NT2/D1 (cell line): ENCODE measurements at regions not wholly inside any gene's neighbourhood (a gene's known extent, or its start where the extent isn't known, plus 50 kb on each side); places are given as distances from the start of the nearest gene placed in this dataset.

ENCODE experiments used
- DNase-seq: peaks from one replicate; pipeline ENCODE4 v3.0.0-alpha.2; 2011; ENCODE audit warnings: low read depth, low spot score
- H3K27me3 ChIP-seq: 2 replicates; pipeline ENCODE4 v1.6.0; 2011; ENCODE audit warnings: mild to moderate bottlenecking; ENCODE audit not compliant: insufficient read length, insufficient read depth
- H3K36me3 ChIP-seq: 2 replicates; pipeline ENCODE4 v1.6.1; 2011; ENCODE audit warnings: mild to moderate bottlenecking, low read length, mixed read lengths; ENCODE audit not compliant: insufficient read depth, insufficient read length
- H3K4me1 ChIP-seq: 2 replicates; pipeline ENCODE4 v1.5.1; 2011; ENCODE audit not compliant: insufficient read depth, insufficient read length
- H3K4me3 ChIP-seq: 2 replicates; pipeline ENCODE4 v1.5.1; 2011; ENCODE audit warnings: low read depth; ENCODE audit not compliant: insufficient read length
- H3K9ac ChIP-seq: 2 replicates; pipeline ENCODE4 v1.6.0; 2011; ENCODE audit warnings: low read depth; ENCODE audit not compliant: insufficient read length
- H3K9me3 ChIP-seq: 2 replicates; pipeline ENCODE4 v1.5.1; 2011; ENCODE audit warnings: mild to moderate bottlenecking, low read length; ENCODE audit not compliant: insufficient read depth
- SUZ12 ChIP-seq: IDR thresholded peaks from 2 replicates; pipeline ENCODE4 v1.6.1; 2011; ENCODE audit not compliant: insufficient read length, insufficient read depth; ENCODE audit errors: extremely low read depth
- YY1 ChIP-seq: IDR thresholded peaks from 2 replicates; pipeline ENCODE4 v1.6.1; 2011; ENCODE audit not compliant: insufficient read length, insufficient read depth
- ZNF274 ChIP-seq: IDR thresholded peaks from 2 replicates; pipeline ENCODE4 v1.6.1; 2011; ENCODE audit warnings: mild to moderate bottlenecking, low read depth, low read length

DNA sequence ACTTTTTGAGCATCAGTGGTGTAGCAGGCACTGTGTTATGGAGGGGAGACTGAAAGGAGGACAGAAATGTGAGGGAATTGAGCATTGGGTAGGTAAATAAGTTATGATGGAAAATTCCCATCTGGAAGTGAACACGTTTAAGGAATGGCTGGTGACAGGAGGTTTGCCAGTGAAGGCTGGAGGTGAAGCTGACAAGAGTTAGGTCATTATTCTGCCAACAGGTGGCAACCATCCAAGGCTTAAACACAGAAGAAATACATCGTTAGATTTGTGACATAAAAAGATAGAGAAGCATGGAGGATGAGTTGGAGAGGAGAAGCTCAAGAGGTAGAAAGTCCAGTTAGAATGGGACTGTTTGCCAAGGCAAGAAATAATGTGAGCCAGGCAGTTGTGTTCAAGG, 455.3 kb upstream of the SGCD start:
- TF ChIP-seq SUZ12 (no peak), YY1 (no peak), ZNF274 (no peak)
- no peaks in the 10 kb centered on the region for H3K9me3 ChIP-seq
- no peak overlapping the region for H3K4me3 ChIP-seq
- H3K9ac ChIP-seq: no peak overlapping the region
- no peak for DNase-seq
- no peaks in the 10 kb centered on the region for H3K36me3 ChIP-seq
- H3K4me1 ChIP-seq: no peaks in the 10 kb centered on the region
- no peaks in the 10 kb centered on the region for H3K27me3 ChIP-seq

DNA sequence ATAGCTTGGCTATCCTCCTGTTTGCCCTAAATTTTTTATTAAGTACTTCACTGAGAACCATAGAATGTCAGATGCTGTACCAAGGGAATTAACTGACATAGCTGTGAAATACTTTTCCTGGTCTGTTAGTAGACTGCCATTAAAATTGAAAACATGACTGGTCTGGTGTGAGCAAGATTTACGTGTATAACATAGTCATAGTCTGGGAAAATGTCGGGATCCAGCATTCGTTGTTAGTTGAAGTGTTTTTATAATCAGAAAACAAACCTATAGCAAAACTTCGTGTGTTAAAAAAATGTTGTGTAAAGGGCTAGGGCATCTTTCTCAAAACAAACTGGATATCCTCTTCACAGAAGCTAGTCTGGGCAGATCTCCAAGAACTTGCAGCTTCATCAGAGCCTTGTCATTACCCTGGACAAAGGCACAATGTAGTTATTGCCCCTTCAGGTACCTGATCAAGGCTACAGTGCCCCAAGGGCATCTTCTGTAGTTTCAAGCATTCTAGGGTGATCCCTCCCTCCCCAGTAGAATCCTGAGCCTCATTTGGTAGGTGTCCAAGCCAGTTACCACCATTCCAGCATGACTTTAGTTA, 454.2 kb upstream of the SGCD start:
- Histone ChIP-seq H3K4me1 (no peaks in the 10 kb centered on the region), H3K36me3 (no peaks in the 10 kb centered on the region), H3K9ac (no peak overlapping the region), H3K4me3 (no peak overlapping the region), H3K9me3 (no peaks in the 10 kb centered on the region), H3K27me3 (no peaks in the 10 kb centered on the region)
- DNase-seq: no peak
- no peak for TF ChIP-seq SUZ12
- TF ChIP-seq YY1: no peak
- TF ChIP-seq ZNF274: no peak

DNA sequence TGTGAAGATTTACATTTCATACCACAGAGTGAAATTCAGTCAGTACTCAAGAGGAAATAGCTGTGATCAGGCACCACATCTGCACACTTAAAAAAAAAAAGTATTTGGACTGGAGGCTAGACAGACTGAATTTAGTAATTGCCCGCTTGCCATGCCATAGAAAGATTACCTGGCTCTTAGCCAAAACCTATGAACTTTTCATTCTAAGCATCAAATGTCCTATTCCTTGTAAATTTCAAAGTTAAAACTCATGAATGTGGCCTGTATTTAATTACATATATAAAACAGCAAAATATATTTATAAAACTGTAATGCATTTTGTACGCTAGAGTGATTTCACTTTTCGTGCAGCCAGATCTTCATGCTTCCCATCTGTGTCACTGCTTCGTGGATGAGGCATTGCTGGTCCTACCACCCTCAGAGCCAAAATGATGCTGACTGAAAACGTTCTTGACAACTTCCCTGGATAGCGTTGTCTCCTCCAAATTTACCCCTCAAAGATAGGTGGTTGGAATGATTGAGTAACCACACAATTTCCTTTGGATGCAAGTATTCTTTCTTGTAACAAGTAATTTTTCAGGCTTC, 447.9 kb upstream of the SGCD start:
- TF ChIP-seq ZNF274 (no peak), YY1 (no peak), SUZ12 (no peak)
- Histone ChIP-seq H3K4me1 (no peaks in the 10 kb centered on the region), H3K36me3 (no peaks in the 10 kb centered on the region), H3K9ac (no peak overlapping the region), H3K4me3 (no peak overlapping the region), H3K27me3 (no peaks in the 10 kb centered on the region), H3K9me3 (no peaks in the 10 kb centered on the region)
- no peak for DNase-seq

DNA sequence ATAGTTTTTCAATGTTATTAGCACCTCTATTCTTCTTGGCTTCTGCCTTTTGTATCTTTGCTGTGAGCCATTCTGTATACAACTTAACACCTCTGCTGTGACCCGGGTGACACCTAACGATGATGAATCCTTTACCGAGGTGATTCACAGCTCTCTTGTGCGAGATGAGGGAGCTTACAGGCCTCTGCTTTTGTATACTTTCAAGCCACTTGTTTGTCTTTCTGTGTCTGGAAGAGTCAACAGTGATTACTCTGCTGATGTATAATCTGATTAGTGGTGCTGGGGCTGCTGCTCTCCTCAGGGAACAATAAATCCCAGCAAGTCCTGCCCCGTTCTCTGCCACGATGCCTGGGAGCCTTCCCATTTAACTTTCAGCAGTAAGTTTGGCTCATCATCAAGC, 442.9 kb upstream of the SGCD start:
- no peak for DNase-seq
- Histone ChIP-seq H3K4me1 (no peaks in the 10 kb centered on the region), H3K4me3 (no peak overlapping the region), H3K9ac (no peak overlapping the region), H3K9me3 (no peaks in the 10 kb centered on the region), H3K36me3 (no peaks in the 10 kb centered on the region), H3K27me3 (no peaks in the 10 kb centered on the region)
- TF ChIP-seq ZNF274 (no peak), YY1 (no peak), SUZ12 (no peak)

DNA sequence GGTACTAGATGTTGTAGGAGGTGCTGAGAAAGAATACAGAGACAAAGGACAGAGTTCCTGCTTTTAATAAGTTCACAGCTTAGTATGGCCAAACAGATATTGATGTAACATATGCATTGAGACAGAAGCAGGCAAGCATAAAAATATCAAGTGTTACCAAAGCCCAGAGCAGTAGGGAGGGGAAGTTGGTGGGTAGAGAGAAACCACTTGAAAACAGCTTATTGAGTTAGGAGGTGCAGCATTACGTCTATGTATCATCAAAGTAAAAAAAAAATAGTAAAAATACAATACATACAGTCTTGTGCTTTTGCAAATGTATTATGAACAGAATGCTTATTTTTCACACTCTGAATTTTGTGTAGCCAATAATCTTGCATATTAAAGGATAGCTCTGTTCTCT, 441.8 kb upstream of the SGCD start:
- Histone ChIP-seq H3K27me3 (no peaks in the 10 kb centered on the region), H3K36me3 (no peaks in the 10 kb centered on the region), H3K9ac (no peak overlapping the region), H3K4me1 (no peaks in the 10 kb centered on the region), H3K4me3 (no peak overlapping the region), H3K9me3 (no peaks in the 10 kb centered on the region)
- TF ChIP-seq YY1 (no peak), ZNF274 (no peak), SUZ12 (no peak)
- no peak for DNase-seq

DNA sequence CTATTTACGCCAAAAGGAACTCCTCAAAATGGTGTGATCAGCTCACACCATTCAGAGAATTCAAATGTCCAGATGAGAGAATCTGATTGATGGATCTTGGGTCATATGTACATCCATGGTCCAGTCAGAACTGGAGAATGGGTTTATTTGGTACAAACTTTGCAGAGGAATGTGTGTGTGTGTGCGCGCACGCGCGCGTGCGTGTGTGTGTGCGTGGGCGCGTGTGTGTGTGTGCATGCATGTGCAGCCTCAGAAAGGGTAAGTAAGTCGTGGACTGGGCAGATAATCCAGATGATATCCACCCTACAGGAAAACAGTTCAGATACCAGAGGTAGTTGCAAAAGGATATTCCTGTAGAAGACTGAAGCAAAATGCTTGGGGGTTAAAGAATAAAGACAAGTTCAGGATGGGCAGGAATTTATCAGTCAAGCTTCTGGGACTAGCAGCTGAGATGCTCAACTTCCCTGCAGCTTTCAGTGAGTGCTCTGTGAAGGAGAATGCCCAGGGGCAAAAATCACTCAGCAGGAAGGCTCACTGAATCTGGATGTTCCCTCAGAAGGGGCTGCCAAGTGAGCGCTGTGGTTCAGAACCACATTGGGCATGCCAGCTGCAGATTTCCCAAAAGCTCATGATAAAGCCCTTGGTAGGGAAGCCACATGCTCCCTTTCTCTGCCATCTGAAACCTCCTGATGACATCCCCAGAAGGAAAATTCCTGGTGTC, 440.5 kb upstream of the SGCD start:
- Histone ChIP-seq H3K9me3 (no peaks in the 10 kb centered on the region), H3K4me3 (no peak overlapping the region), H3K36me3 (no peaks in the 10 kb centered on the region), H3K4me1 (no peaks in the 10 kb centered on the region), H3K27me3 (no peaks in the 10 kb centered on the region), H3K9ac (no peak overlapping the region)
- no peak for TF ChIP-seq YY1
- no peak for TF ChIP-seq ZNF274
- no peak for TF ChIP-seq SUZ12
- DNase-seq: peak; percentile 11

DNA sequence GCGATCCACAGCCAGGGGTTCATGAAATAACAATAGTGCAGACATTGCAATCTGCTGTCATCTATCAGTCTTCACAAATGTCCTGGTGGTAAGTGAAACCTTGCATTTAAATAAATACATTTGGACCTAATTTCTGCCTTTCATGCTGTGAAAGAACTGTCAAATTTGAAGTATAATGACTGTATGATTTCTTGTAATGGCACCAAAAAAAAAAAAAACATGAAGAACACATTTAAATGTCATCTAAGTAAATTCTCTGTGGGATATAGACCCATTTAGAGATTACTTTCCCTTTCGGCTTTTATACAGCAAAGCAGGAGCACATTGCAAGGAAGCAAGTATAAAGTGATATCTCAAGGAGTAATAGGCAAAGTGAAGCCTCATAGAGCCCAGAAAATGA, 431.5 kb upstream of the SGCD start:
- no peak for TF ChIP-seq YY1
- TF ChIP-seq ZNF274: no peak
- no peak for TF ChIP-seq SUZ12
- Histone ChIP-seq H3K36me3 (no peaks in the 10 kb centered on the region), H3K4me3 (no peak overlapping the region)

DNA sequence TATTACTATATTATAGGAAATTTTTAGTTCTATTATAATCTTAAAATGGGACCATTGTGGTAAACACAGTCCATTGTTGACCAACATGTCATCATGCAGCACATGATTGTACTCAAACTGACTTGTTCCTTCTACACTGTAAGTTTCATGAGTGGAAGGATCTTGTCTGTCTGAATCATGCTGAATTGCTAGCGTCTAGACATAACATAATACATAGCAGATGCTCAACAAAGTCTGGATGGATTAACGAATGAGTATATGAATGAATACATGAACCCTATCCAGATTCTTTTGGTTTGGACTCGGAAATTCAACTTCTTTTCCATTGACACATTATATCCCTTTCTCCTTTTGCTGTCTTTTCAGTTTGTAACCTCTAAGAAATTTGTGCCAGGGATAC, 429.2 kb upstream of the SGCD start:
- Histone ChIP-seq H3K9ac (no peak overlapping the region), H3K4me1 (no peaks in the 10 kb centered on the region), H3K27me3 (no peaks in the 10 kb centered on the region), H3K36me3 (no peaks in the 10 kb centered on the region), H3K4me3 (no peak overlapping the region), H3K9me3 (no peaks in the 10 kb centered on the region)
- no peak for TF ChIP-seq SUZ12
- DNase-seq: no peak

More for the DNA sequence above, 431.5 kb upstream of the SGCD start:
- H3K9me3 ChIP-seq: no peaks in the 10 kb centered on the region
- DNase-seq: no peak
- no peaks in the 10 kb centered on the region for H3K27me3 ChIP-seq
- no peak overlapping the region for H3K9ac ChIP-seq
- no peaks in the 10 kb centered on the region for H3K4me1 ChIP-seq
